Astrocyte of the cerebellum (primary cell): ENCODE measurements at regions not wholly inside any gene's neighbourhood (a gene's known extent, or its start where the extent isn't known, plus 50 kb on each side); places are given as distances from the start of the nearest gene placed in this dataset.

ENCODE experiments used
- DNase-seq: peaks from one replicate; pipeline ENCODE4 v3.0.0-alpha.2; 2011; ENCODE audit warnings: low read depth
- H3K4me3 ChIP-seq: 2 replicates; pipeline ENCODE4 v1.5.1; 2011; ENCODE audit warnings: mild to moderate bottlenecking, low read depth, low read length, moderate library complexity
- CTCF ChIP-seq: IDR thresholded peaks from 2 replicates; pipeline ENCODE4 v1.5.1; 2012; ENCODE audit warnings: low read length, low read depth, moderate library complexity, mild to moderate bottlenecking; ENCODE audit errors: missing control alignments
- in situ Hi-C: cut with HindIII; loops from 2 replicates; pipeline ENCODE4 v1.10.0; 2017; ENCODE audit warnings: low sequenced_read_pairs

GRCh38 chr7:116395141-116395791 is 104.3 kb upstream of the CAV2 start:
- TF ChIP-seq CTCF = no peak
- DNase-seq = peak; percentile 68
- no peak overlapping the region for H3K4me3 ChIP-seq
- in situ Hi-C loops = no loop called here

- in situ Hi-C loops = no loop called here
- DNase-seq = no peak
- no peak for TF ChIP-seq CTCF
- H3K4me3 ChIP-seq = no peak overlapping the region
These were observed 100.9 kb upstream of the CAV2 start for GRCh38 chr7:116398672-116399071.

- no peak for TF ChIP-seq CTCF
- in situ Hi-C loops = no loop called here
- DNase-seq = peak; percentile 82
- no peak overlapping the region for H3K4me3 ChIP-seq
These were observed 99.7 kb upstream of the CAV2 start for GRCh38 chr7:116399819-116400218.

- H3K4me3 ChIP-seq = no peak overlapping the region
- in situ Hi-C loops = no loop called here
- TF ChIP-seq CTCF = no peak
- no peak for DNase-seq
These were observed 99.0 kb upstream of the CAV2 start for GRCh38 chr7:116400522-116400921.

- H3K4me3 ChIP-seq = no peak overlapping the region
- TF ChIP-seq CTCF = no peak
- in situ Hi-C loops = no loop called here
- DNase-seq = no peak
These were observed 97.8 kb upstream of the CAV2 start for GRCh38 chr7:116401711-116402110.

GRCh38 chr7:116403265-116403664 is 96.3 kb upstream of the CAV2 start:
- TF ChIP-seq CTCF = no peak
- in situ Hi-C loops = no loop called here
- no peak overlapping the region for H3K4me3 ChIP-seq
- no peak for DNase-seq

- DNase-seq = no peak
- in situ Hi-C loops = no loop called here
- TF ChIP-seq CTCF = no peak
- H3K4me3 ChIP-seq = no peak overlapping the region
These were observed 95.1 kb upstream of the CAV2 start for GRCh38 chr7:116404389-116404788.
